Stomach (tissue), 8 donors: ENCODE measurements at regions not wholly inside any gene's neighbourhood (a gene's known extent, or its start where the extent isn't known, plus 50 kb on each side); places are given as distances from the start of the nearest gene placed in this dataset.

Source experiments
- DNase-seq, 2 donors: peaks; one replicate each; pipeline versions ENCODE4 v3.0.0 to v3.0.0-alpha.2; 2013 to 2019
- H3K27ac ChIP-seq, 5 donors: fragments of 200-600 bp in 4 of 5; sonication (generic) in 4 of 5; one replicate each; pipeline ENCODE4 v1.5.1; 2013 to 2019; ENCODE audit warnings: mild to moderate bottlenecking in 1 of 5, moderate library complexity in 1 of 5
- H3K27me3 ChIP-seq, 3 donors: fragments of 200-600 bp; sonication (generic); one replicate each; pipeline ENCODE4 v1.5.1; 2017 to 2019; ENCODE audit warnings: mixed run types in 1 of 3
- H3K36me3 ChIP-seq, 4 donors: fragments of 200-600 bp; sonication (generic); 1 replicate in 3 of 4; 2 replicates in 1 of 4; pipeline ENCODE4 v1.5.1; 2016 to 2019
- H3K4me1 ChIP-seq, 4 donors: fragments of 200-600 bp; sonication (generic); one replicate each; pipeline ENCODE4 v1.5.1; 2016 to 2019
- H3K4me3 ChIP-seq, 4 donors: fragments of 200-600 bp; sonication (generic) in 3 of 4; one replicate each; pipeline ENCODE4 v1.5.1; 2016 to 2019; ENCODE audit warnings: mild to moderate bottlenecking in 1 of 4
- H3K9me3 ChIP-seq, 4 donors: fragments of 200-600 bp; sonication (generic); one replicate each; pipeline ENCODE4 v1.5.1; 2016 to 2019
- EP300 ChIP-seq: sonication (generic); formaldehyde crosslinking; IDR thresholded peaks from one replicate; pipeline ENCODE4 v1.6.1; 2017; ENCODE audit warnings: antibody characterized with exemption
- POLR2A ChIP-seq, 4 donors: fragments of 450-650 bp; IDR thresholded peaks; one replicate each; pipeline ENCODE4 v1.6.1; 2016; ENCODE audit warnings: antibody characterized with exemption in 4 of 4, control low read depth in 2 of 4, mild to moderate bottlenecking in 1 of 4, moderate library complexity in 1 of 4
- POLR2AphosphoS5 ChIP-seq, 3 donors: sonication (generic); formaldehyde crosslinking; IDR thresholded peaks; one replicate each; pipeline ENCODE4 v1.6.1; 2016; ENCODE audit warnings: antibody characterized with exemption in 3 of 3
- WGBS, 5 donors: extraction: QIAGEN DNeasy Blood & Tissue Kit in 3 of 5; methylation state at CpG; one replicate each; pipeline versions ENCODE4 v1.1.5 to v1.1.7; 2013 to 2018; 5-methylcytosine and 5-hydroxymethylcytosine counted together
- intact Hi-C: fragments of 100-400 bp; cut with DNase I; formaldehyde crosslinking; loops from one replicate; pipeline ENCODE4 v1.15.1; 2023; ENCODE audit warnings: low total_unique reads
- TF ChIP-seq, protein P1 (sequence below), 7 experiments: fragments of 450-650 bp in 4 of 7; fragments of 200-600 bp in 3 of 7; sonication (generic) in 3 of 7; IDR thresholded peaks; one replicate each; pipeline ENCODE4 v1.5.1; 2016 to 2019; ENCODE audit warnings: antibody characterized with exemption in 7 of 7, control low read depth in 2 of 7, mild to moderate bottlenecking in 1 of 7
- donor health status: healthy with polysubstance abuse.
- donor health status: Bipolar disorder and iron deficiency.
- donor health status: healthy.

DNA sequence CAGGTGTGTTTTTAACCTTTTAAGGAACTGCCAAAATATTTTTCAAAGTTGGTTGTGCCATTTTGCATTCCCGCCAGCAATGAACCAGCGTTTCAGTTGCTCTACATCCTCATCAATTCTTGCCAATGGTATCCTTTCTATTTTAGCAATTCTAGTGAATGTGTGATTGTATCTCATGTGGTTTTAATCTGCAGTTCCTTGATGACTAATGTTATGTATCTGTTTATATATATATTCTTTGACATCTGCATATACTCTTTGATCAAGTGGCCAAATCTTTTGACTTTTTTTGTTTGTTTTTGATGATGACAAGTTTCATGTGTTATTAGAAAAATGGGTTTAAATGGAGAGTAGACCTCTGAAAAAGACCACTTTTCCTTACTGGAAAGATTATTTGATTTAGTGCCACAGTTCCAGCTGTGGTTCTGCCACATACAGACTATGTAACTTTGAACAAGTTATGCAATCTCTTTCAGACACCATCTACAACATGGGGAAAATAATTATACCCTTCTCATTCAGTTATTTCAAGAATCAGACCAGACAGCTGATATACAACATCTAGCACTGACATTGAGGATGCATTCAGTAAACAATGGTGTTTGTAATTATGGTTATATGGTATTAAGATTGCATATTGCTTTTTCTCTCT lies 146.3 kb upstream of the CNOT2 start:
- H3K4me1 ChIP-seq = no peaks in the 10 kb centered on the region
- H3K27me3 ChIP-seq = no peaks in the 10 kb centered on the region
- H3K4me3 ChIP-seq = no peak overlapping the region
- H3K36me3 ChIP-seq = no peaks in the 10 kb centered on the region
- TF ChIP-seq POLR2A (IDR thresholded peaks at IDR 0.05) = no peak
- TF ChIP-seq, protein P1, sequence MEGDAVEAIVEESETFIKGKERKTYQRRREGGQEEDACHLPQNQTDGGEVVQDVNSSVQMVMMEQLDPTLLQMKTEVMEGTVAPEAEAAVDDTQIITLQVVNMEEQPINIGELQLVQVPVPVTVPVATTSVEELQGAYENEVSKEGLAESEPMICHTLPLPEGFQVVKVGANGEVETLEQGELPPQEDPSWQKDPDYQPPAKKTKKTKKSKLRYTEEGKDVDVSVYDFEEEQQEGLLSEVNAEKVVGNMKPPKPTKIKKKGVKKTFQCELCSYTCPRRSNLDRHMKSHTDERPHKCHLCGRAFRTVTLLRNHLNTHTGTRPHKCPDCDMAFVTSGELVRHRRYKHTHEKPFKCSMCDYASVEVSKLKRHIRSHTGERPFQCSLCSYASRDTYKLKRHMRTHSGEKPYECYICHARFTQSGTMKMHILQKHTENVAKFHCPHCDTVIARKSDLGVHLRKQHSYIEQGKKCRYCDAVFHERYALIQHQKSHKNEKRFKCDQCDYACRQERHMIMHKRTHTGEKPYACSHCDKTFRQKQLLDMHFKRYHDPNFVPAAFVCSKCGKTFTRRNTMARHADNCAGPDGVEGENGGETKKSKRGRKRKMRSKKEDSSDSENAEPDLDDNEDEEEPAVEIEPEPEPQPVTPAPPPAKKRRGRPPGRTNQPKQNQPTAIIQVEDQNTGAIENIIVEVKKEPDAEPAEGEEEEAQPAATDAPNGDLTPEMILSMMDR (IDR thresholded peaks at IDR 0.05) = no peak
- TF ChIP-seq EP300 = no peak
- TF ChIP-seq POLR2AphosphoS5 (IDR thresholded peaks at IDR 0.05) = no peak
- H3K27ac ChIP-seq = no peak overlapping the region
- no peak for DNase-seq
- no peaks in the 10 kb centered on the region for H3K9me3 ChIP-seq
- 84 to 97% (median 92%) methylated on average over 2 of the region's 2 CpGs for WGBS, 5 donors
- intact Hi-C loops = no loop called here

DNA sequence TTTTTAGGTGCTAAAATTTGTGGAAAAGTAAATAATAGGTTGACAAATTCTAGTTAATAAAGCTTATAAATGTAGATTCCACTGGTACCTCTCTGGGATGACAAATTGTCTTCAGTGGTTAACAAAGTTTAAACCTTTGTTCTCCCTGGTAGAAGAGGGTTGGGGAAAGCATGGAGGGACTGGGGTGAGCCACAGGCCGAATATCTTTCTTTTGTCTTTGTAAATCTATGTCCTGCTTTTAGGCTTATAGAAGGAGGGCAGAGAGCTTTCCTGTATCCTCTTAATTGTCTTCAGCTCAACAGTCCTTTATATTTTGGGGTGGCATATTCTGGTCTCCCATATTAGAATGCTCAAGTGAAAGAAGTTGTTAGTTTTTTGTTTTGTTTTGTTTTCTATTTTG lies 142.2 kb upstream of the CNOT2 start:
- intact Hi-C loops = no loop called here

DNA sequence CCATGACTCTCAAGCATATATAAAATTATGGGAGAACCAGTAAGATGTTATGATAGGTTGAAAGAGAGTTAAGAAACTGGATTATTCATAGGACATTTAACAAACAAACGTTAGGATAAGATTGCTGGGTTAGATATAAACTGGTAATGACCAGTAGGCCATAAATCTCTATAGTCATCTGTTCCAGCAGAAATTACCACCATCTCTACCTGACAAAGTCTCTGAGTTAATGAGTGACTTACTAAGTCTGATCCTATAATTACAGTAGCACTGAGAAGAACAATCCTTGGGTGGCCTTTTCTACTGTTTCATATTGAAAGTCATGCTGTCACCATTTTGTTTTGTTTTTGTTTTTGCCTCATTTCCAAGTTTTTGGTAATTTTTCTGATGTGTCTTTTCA lies 136.9 kb upstream of the CNOT2 start:
- DNase-seq = no peak
- H3K9me3 ChIP-seq = peaks cover 4 to 31% (median 23%) of the 10 kb centered on the region in 4 donors
- TF ChIP-seq POLR2A (IDR thresholded peaks at IDR 0.05) = no peak
- TF ChIP-seq, protein P1 (IDR thresholded peaks at IDR 0.05) = no peak
- TF ChIP-seq POLR2AphosphoS5 (IDR thresholded peaks at IDR 0.05) = no peak
- no peak for TF ChIP-seq EP300
- H3K4me3 ChIP-seq = no peak overlapping the region
- no peaks in the 10 kb centered on the region for H3K4me1 ChIP-seq
- no peaks in the 10 kb centered on the region for H3K27me3 ChIP-seq
- no peak overlapping the region for H3K27ac ChIP-seq
- 19 to 38% (median 24%) methylated on average over 1 of the region's 1 CpG for WGBS, 5 donors
- intact Hi-C loops = no loop called here
- no peaks in the 10 kb centered on the region for H3K36me3 ChIP-seq

More for the DNA sequence above, 142.2 kb upstream of the CNOT2 start:
- no peak overlapping the region for H3K4me3 ChIP-seq
- H3K36me3 ChIP-seq = no peaks in the 10 kb centered on the region
- no peak for DNase-seq
- 63 to 98% (median 80%) methylated on average over 1 of the region's 1 CpG for WGBS, 5 donors
- H3K4me1 ChIP-seq = no peaks in the 10 kb centered on the region
- H3K27ac ChIP-seq = no peak overlapping the region
- TF ChIP-seq POLR2AphosphoS5 (IDR thresholded peaks at IDR 0.05) (no peak), EP300 (no peak), POLR2A (IDR thresholded peaks at IDR 0.05) (no peak)
- TF ChIP-seq, protein P1 (IDR thresholded peaks at IDR 0.05) = no peak
- H3K27me3 ChIP-seq = no peaks in the 10 kb centered on the region
- no peaks in the 10 kb centered on the region for H3K9me3 ChIP-seq

DNA sequence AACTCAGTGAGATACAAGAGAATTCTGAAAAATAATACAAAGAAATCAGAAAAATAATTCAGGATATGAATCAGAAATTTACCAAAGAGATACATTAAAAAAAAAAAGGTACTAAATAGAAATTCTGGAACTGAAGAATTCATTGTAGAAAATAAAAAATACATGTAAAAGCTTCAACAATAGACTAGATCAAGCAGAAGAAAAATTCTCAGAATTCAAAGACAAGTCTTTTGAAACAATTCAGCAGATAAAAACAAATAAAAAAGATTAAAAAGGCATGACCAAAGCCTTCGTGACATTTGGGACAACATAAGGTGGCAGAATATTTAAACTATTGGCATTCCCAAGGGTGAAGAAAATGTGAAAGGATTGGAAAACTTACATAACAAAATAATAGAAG lies 133.1 kb upstream of the CNOT2 start:
- DNase-seq = no peak
- Histone ChIP-seq H3K36me3 (no peaks in the 10 kb centered on the region), H3K27ac (no peak overlapping the region), H3K4me1 (no peaks in the 10 kb centered on the region), H3K4me3 (no peak overlapping the region), H3K9me3 (peaks cover 4 to 49% (median 29%) of the 10 kb centered on the region in 4 donors), H3K27me3 (no peaks in the 10 kb centered on the region)
- WGBS, 5 donors = 58 to 100% (median 93%) methylated on average over 1 of the region's 1 CpG
- intact Hi-C loops = no loop called here
- TF ChIP-seq EP300 = no peak
- TF ChIP-seq, protein P1 (IDR thresholded peaks at IDR 0.05) = no peak
- no peak for TF ChIP-seq POLR2AphosphoS5 (IDR thresholded peaks at IDR 0.05)
- no peak for TF ChIP-seq POLR2A (IDR thresholded peaks at IDR 0.05)
